OCI-LY7 (cell line): ENCODE measurements at regions not wholly inside any gene's neighbourhood (a gene's known extent, or its start where the extent isn't known, plus 50 kb on each side); places are given as distances from the start of the nearest gene placed in this dataset.

ENCODE experiments used
- CTCF ChIP-seq: fragments of 200-600 bp; sonication (generic); conservative IDR thresholded peaks from 2 replicates; pipeline ENCODE4 v1.5.1; 2014; ENCODE audit warnings: mild to moderate bottlenecking, antibody characterized with exemption, low read length, moderate library complexity, mixed read lengths
- EZH2phosphoT487 ChIP-seq: fragments of 200-600 bp; sonication (generic); IDR thresholded peaks from 2 replicates; pipeline ENCODE4 v1.6.1; 2018; ENCODE audit warnings: low read depth, borderline replicate concordance, mild to moderate bottlenecking, mixed run types, antibody characterized with exemption, low read length, moderate library complexity, mixed read lengths

- TF ChIP-seq EZH2phosphoT487: no peak
- TF ChIP-seq CTCF: no peak
These were observed 90.4 kb downstream of the IRF8 start for GRCh38 chr16:85989376-85989775.
